T-helper 2 cell treated with Interferon-gamma antibody and Interleukin-4, amounts not matched to agents 100 ng/mL and 5 ng/mL, for 36 hours (primary cell): ENCODE measurements at regions not wholly inside any gene's neighbourhood (a gene's known extent, or its start where the extent isn't known, plus 50 kb on each side); places are given as distances from the start of the nearest gene placed in this dataset.

ENCODE experiments used
- intact Hi-C: fragments of 100-400 bp; cut with micrococcal nuclease; formaldehyde crosslinking; loops from one replicate; pipeline ENCODE4 v1.15.1; 2023

DNA sequence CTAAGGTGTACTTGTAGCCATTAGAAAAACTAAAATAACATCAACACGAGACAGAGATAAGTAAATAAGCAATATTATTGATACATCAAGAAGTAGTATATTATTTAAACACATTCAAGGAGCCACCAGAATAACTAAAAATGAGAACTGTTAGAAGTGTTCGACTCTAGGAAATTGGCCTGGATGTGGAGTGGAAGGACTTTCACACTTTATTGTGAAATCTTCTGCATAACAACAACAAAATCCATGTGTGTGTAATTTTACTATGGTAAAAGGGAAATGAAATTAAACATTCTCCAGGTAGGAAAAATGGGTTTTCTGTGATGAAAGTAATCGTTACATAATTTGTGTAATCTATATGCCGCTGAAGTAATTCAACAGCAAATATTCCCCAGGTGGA is 96.3 kb upstream of the RNF152 start:
- intact Hi-C loops, result no loop called here

DNA sequence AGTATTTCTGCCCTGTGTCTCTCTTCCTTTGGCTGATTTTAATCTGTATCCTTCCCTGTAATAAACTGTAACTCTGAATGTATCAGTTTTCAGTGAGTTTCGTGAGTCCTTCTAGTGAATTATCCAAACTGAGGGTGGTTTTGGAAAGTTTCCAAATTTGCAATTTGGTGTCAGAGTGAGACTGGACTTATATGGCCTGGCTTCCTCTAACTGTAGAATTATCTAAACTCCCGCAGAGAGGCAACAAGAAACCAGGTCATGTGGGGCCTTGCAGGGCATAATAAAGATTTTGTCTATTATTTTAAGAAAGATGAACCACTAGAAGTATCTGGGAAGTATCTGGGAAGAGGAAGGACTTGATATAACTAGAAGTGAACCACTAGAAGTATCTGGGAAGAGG is 95.3 kb upstream of the RNF152 start:
- intact Hi-C loops, result no loop called here

DNA sequence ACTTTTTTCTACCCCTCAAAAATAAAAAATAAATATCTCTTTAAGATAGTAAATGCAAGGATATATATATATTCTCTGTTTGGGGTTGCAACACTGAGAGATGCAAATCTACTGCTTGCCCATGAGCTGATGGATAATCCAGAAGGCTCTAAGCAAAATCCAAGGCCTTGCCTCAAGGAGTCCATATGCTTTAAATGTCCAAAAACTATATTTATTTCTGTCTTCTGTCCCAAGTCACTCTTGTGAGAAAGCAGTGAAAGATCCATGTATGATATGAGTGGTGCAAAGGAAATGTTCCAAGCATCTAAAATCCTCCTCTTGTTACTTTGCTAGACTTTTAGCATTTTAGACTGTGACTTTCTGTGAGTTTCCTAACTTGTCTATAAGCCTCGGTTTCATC is 92.9 kb upstream of the RNF152 start:
- intact Hi-C loops, result no loop called here

DNA sequence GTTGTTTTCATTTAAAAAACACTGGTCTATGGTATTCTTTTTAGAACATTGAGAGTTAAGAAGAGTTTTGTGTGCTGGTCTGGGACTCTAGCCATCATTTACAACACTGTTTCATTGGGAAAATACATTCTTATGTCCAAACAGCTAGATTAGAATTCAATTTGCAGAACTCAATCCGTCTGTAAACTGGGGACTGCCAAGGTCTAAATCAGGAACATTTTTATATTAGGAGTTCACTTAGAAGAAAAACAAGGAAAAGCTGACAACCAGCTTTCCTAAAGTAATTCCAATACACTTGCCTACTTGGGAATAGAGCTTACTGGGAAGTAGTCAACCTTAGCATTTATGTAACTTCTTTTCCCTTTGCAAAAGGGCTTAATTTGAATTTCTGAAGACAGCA is 91.5 kb upstream of the RNF152 start:
- intact Hi-C loops, result no loop called here

DNA sequence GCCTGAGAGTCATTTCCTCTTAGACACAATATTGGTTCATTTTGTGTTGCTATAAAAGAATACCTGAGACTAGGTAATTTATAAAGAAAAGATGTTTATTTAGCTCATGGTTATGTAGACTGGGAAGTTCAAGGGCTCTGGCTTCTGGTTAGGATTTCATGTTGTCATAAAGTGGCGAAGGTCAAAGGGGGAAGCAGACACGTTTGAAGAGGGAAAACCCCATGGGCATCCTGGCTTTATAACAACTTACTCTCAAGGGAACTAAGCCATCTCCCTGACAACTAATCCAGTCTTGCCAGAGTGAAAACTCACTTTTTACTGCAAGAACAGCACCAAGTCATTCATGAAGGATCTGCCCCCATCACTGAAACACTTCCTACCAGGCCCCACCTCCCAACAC is 89.7 kb upstream of the RNF152 start:
- intact Hi-C loops, result no loop called here

GRCh38 chr18:61980355-61980754 is 87.5 kb upstream of the RNF152 start:
- intact Hi-C loops, result no loop called here

GRCh38 chr18:61975526-61976326 is 82.9 kb upstream of the RNF152 start:
- intact Hi-C loops, result loop anchor here (2.0 to 10.0 kb wide), 3 partner anchors 49 to 869 kb away; no protein-coding TSS in a partner anchor

- intact Hi-C loops, result loop anchor here (10.0 kb wide), 1 partner anchor 871 kb away; no protein-coding TSS in a partner anchor
Observed at GRCh38 chr18:61973273-61974115, 80.7 kb upstream of the RNF152 start.

- intact Hi-C loops, result loop anchor here (10.0 kb wide), 1 partner anchor 872 kb away; no protein-coding TSS in a partner anchor
Observed at GRCh38 chr18:61972389-61973264, 79.8 kb upstream of the RNF152 start.

- intact Hi-C loops, result no loop called here
Observed at GRCh38 chr18:61967252-61967891, 74.6 kb upstream of the RNF152 start.

DNA sequence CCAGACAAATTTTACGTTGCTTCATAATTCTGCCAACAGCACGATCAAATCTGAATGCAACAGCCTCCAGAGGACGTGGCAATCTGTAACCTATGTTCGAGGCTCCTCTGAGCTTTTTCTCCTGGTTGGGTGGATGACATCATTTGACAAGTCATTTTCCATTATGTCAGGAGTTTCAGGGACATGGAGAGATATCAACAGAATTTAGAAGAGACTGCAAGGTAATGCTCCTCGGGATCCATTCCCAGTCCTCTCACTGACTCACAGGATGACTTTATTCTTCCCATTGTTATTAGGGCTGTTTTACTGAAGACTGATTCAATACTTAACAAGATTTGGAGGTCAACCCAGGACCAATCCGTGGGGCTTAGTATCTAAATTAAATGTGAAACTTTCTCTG is 72.5 kb upstream of the RNF152 start:
- intact Hi-C loops, result no loop called here

DNA sequence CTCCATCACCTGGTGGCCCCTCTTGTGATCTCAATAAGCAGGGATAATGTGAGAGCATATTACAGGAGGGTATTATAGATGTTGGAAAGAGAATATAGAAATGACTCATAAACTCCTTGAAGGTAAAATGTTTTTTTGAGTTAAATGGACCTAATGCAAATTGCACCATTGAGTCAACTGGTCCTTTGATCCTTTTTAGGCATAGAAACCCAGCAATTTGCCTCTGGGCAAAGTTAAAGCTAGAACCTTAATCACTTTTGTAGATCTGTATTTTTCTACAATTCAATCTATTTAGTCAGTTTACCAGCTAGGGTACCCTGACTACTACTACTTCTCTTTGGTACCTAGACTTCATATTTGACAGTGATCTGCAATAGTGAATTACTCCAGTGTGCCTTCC is 71.8 kb upstream of the RNF152 start:
- intact Hi-C loops, result no loop called here

DNA sequence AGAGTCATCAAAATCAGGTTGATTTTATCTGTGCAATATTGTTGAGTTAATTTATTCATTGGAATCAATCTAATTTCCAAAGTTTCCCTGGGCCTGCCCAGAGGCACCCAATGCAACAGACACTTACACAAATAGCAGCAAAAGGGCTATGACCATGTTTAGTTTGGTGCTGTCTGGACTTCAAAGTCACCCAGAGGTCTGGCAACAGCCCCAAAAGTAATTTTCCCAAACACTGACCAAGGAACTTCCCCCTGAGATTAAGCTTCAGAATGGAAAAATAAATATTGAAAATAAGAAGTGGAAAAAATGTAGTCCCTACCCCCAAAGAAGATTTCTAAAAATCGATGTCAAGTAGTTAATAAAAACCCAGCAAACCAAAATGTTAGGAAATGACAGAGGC is 70.9 kb upstream of the RNF152 start:
- intact Hi-C loops, result no loop called here

DNA sequence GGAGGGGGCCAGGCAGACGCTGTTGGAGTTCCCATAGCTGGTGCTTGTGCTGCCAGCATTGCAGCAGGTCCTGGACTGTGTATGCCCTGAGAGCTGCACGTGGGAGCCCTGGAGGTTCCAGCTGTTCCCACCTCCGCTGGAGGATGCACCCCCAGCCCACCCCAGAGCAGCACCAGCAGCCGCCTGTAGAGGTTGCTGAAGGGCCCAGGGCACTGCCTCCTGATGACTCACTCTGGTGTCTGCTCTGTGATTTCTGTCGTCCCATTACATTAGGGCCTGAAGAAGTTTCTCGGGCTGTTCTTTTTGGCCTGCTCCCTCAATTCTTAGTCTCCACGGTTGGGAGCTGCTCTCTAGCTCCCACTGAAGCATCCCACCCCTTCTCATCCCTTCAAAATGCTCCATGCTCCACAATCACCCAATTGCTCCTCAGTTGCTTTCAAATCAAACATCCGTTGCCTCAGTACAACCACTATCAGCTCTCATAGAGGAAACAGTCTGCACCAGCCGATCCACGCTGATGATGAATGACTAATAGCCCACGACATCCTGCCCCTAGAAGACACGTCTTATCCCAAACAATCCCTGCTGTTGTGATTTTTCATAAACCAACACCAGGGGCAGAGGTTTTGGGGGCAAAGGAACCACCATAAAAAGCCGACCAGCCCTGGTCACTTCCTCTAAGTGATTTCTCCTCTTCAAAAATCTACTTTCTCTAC is 65.2 kb upstream of the RNF152 start:
- intact Hi-C loops, result no loop called here

DNA sequence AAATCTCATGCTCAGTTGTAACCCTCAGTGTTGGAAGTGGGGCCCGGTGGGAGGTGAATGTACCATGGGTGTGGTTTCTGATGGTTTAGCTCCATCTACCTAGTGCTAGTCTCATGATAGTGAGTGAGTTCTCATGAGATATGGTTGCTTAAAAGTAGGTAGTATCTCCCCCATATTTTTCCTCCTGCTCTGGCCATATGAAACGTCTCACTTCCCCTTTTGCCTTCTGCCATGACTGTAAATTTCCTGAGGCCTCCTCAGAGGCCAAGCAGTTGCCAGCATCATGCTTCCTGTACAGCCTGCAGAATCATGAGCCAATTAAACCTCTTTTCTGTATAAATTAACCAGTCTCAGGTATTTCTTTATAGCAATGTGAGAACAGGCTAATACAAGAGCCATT is 62.8 kb upstream of the RNF152 start:
- intact Hi-C loops, result no loop called here

DNA sequence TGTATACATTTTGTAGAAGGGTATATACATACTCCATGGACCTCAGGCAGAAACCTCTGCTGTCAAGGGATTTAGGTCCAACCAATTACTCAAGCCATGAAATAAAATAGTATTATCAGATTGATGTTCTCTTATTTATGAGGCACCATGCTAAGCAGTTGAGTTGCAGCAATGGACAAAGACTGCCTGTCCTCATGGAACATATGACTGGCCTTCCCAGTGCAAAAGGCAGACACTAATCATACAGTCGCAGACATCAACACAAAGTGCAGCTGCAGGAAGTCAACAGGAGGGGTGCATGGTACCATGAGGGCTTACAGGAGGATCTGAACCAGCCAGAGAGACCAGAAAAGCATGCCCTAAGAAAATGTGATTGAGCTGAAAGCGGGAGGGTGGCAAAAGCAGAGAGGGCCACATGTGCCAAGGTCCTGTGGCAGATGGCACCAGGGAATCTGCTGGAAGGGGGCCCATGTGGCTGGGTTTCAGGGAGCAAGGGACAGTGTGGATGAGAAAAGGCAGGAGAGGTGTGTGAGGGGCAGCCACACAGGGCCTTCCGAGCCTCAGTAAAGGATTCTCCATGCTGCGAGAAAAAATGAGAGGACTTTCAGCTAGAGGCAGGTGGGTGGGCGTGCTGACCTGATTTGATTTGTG is 61.4 kb upstream of the RNF152 start:
- intact Hi-C loops, result loop anchor here (5.0 kb wide), 1 partner anchor 78 kb away; no protein-coding TSS in a partner anchor

GRCh38 chr18:61953641-61954040 is 60.8 kb upstream of the RNF152 start:
- intact Hi-C loops, result loop anchor here (5.0 kb wide), 1 partner anchor 79 kb away; no protein-coding TSS in a partner anchor

DNA sequence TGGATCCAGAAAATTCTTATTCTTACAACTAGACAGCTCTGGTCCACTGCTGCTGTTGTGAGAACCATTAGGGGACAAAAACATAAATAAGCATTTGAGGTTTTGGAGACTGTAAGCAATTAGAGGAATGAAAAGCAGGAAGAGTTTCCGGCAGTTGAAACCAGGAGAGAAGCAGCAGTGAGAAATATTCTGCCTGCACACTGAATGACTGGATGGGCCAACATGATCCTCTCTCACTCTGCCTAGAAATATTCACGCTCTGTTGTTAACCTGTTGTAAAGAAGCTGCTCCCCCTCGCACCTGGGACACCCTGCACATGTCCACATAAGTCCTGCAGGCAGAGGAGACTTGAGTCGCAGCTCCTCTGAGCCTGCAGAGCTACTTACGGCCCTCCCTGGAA is 60.4 kb upstream of the RNF152 start:
- intact Hi-C loops, result loop anchor here (5.0 kb wide), 1 partner anchor 79 kb away; no protein-coding TSS in a partner anchor

- intact Hi-C loops, result loop anchor here (5.0 kb wide), 1 partner anchor 81 kb away; no protein-coding TSS in a partner anchor
Observed at GRCh38 chr18:61951396-61951795, 58.6 kb upstream of the RNF152 start.
